ENCODE measurements at regions not wholly inside any gene's neighbourhood (a gene's known extent, or its start where the extent isn't known, plus 50 kb on each side); places are given as distances from the start of the nearest gene placed in this dataset.

- no peak for DNase-seq
Observed at GRCh38 chr9:79000230-79001002, 571.3 kb upstream of the TLE4 start.

- no peak for DNase-seq
Observed at GRCh38 chr9:79001012-79001411, 570.8 kb upstream of the TLE4 start.

- DNase-seq, result no peak
Observed at GRCh38 chr9:79003514-79003913, 568.3 kb upstream of the TLE4 start.

- no peak for DNase-seq
Observed at GRCh38 chr9:79004032-79004431, 567.7 kb upstream of the TLE4 start.

- DNase-seq, result no peak
Observed at GRCh38 chr9:79006546-79006945, 565.2 kb upstream of the TLE4 start.

GRCh38 chr9:79007701-79008483 lies 563.9 kb upstream of the TLE4 start:
- DNase-seq, result no peak

- DNase-seq, result no peak
Observed at GRCh38 chr9:79008916-79009315, 562.8 kb upstream of the TLE4 start.

- DNase-seq, result no peak
Observed at GRCh38 chr9:79011461-79011860, 560.3 kb upstream of the TLE4 start.

- no peak for DNase-seq
Observed at GRCh38 chr9:79012561-79012960, 559.2 kb upstream of the TLE4 start.

- no peak for DNase-seq
Observed at GRCh38 chr9:79013715-79014610, 557.8 kb upstream of the TLE4 start.

GRCh38 chr9:79014929-79015699 lies 556.7 kb upstream of the TLE4 start:
- DNase-seq, result no peak

- no peak for DNase-seq
Observed at GRCh38 chr9:79015951-79016350, 555.8 kb upstream of the TLE4 start.

GRCh38 chr9:79020276-79020675 lies 551.5 kb upstream of the TLE4 start:
- no peak for DNase-seq

GRCh38 chr9:79021084-79021483 lies 550.7 kb upstream of the TLE4 start:
- DNase-seq, result no peak

GRCh38 chr9:79023134-79023580 lies 548.6 kb upstream of the TLE4 start:
- no peak for DNase-seq

- DNase-seq, result no peak
Observed at GRCh38 chr9:79026316-79026715, 545.4 kb upstream of the TLE4 start.

- DNase-seq, result no peak
Observed at GRCh38 chr9:79028101-79028500, 543.7 kb upstream of the TLE4 start.

GRCh38 chr9:79034583-79034982 lies 537.2 kb upstream of the TLE4 start:
- DNase-seq, result no peak

- no peak for DNase-seq
Observed at GRCh38 chr9:79037338-79037737, 534.4 kb upstream of the TLE4 start.

GRCh38 chr9:79040671-79041070 lies 531.1 kb upstream of the TLE4 start:
- DNase-seq, result no peak

GRCh38 chr9:79041266-79041665 lies 530.5 kb upstream of the TLE4 start:
- DNase-seq, result no peak

GRCh38 chr9:79043916-79044315 lies 527.8 kb upstream of the TLE4 start:
- DNase-seq, result no peak
